AG04450 (cell line): ENCODE measurements at regions not wholly inside any gene's neighbourhood (a gene's known extent, or its start where the extent isn't known, plus 50 kb on each side); places are given as distances from the start of the nearest gene placed in this dataset.

Experiments
- CTCF ChIA-PET: fragments of 300-600, 350-600 bp; formaldehyde crosslinking; extraction: SDS; loops from one replicate; lab custom pipeline; 2022; ENCODE audit warnings: antibody characterized with exemption, inconsistent platforms; lab: Charles Lee
- POLR2A ChIA-PET: fragments of 350-600 bp; formaldehyde crosslinking; extraction: SDS; loops from one replicate; lab custom pipeline; 2021; ENCODE audit warnings: antibody characterized with exemption, inconsistent platforms; lab: Yijun Ruan, JAX
- DNase-seq: peaks from one replicate; pipeline ENCODE4 v3.0.0-alpha.2; 2011; ENCODE audit warnings: low read depth, low spot score
- H3K27ac ChIP-seq: one replicate; pipeline ENCODE4 v1.5.1; 2012; ENCODE audit warnings: low read depth, low read length, control low read depth
- H3K27me3 ChIP-seq: one replicate; pipeline ENCODE4 v1.6.0; 2012; ENCODE audit warnings: low read length; ENCODE audit not compliant: control insufficient read depth, insufficient read depth
- H3K4me3 ChIP-seq: 2 replicates; pipeline ENCODE4 v1.5.1; 2011; ENCODE audit warnings: mild to moderate bottlenecking, low read depth, low read length, control low read depth
- H3K9me3 ChIP-seq: 2 replicates; pipeline ENCODE4 v1.5.1; 2012; ENCODE audit warnings: low read length; ENCODE audit not compliant: control insufficient read depth, insufficient read depth
- TF ChIP-seq, protein P1 (sequence below): IDR thresholded peaks from 2 replicates; pipeline ENCODE4 v1.5.1; 2011; ENCODE audit warnings: low read depth, low read length, control low read depth, inconsistent platforms

GRCh38 chr5:38613992-38614836 lies 57.8 kb upstream of the LIFR start:
- Histone ChIP-seq H3K4me3 (no peak overlapping the region), H3K9me3 (no peaks in the 10 kb centered on the region), H3K27ac (no peak overlapping the region), H3K27me3 (no peaks in the 10 kb centered on the region)
- TF ChIP-seq, protein P1, sequence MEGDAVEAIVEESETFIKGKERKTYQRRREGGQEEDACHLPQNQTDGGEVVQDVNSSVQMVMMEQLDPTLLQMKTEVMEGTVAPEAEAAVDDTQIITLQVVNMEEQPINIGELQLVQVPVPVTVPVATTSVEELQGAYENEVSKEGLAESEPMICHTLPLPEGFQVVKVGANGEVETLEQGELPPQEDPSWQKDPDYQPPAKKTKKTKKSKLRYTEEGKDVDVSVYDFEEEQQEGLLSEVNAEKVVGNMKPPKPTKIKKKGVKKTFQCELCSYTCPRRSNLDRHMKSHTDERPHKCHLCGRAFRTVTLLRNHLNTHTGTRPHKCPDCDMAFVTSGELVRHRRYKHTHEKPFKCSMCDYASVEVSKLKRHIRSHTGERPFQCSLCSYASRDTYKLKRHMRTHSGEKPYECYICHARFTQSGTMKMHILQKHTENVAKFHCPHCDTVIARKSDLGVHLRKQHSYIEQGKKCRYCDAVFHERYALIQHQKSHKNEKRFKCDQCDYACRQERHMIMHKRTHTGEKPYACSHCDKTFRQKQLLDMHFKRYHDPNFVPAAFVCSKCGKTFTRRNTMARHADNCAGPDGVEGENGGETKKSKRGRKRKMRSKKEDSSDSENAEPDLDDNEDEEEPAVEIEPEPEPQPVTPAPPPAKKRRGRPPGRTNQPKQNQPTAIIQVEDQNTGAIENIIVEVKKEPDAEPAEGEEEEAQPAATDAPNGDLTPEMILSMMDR, result no peak
- CTCF ChIA-PET, result interaction anchor here (0.6 to 1.2 kb wide), 4 partner anchors 102 to 231 kb away, joined by 3 read pairs; no protein-coding TSS in a partner anchor
- POLR2A ChIA-PET, result no interaction called here
- no peak for DNase-seq

- CTCF ChIA-PET, result interaction anchor here (1.2 kb wide), 1 partner anchor 232 kb away, joined by 3 read pairs; no protein-coding TSS in a partner anchor
- H3K4me3 ChIP-seq, result no peak overlapping the region
- no peak for DNase-seq
- POLR2A ChIA-PET, result no interaction called here
- no peaks in the 10 kb centered on the region for H3K27me3 ChIP-seq
- H3K9me3 ChIP-seq, result no peaks in the 10 kb centered on the region
- no peak overlapping the region for H3K27ac ChIP-seq
- TF ChIP-seq, protein P1, result no peak
Observed at GRCh38 chr5:38615042-38615441, 58.6 kb upstream of the LIFR start.

DNA sequence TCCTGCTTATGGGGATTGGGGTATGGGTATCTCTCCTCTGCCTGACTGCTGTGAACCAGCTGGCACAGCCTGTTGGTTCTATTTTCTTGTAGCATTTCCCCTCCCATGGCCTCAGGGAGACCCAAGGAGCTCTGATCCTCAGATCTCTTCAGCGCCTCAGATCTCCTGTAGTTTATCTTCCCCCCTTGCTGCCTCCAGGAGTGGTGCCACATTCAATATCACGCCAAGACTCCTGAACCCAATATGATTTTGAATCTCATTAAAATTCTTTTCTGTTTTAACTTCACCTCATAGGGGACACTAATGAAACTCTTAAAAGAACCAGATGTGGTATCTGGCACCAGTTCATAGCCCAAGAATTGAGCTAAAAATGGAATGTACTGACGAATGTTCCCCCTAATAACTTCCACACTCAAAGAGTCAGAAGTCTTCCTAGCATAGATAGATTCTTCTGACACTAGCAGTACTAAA lies 59.6 kb upstream of the LIFR start:
- Histone ChIP-seq H3K27me3 (no peaks in the 10 kb centered on the region), H3K27ac (no peak overlapping the region), H3K4me3 (no peak overlapping the region), H3K9me3 (no peaks in the 10 kb centered on the region)
- no peak for DNase-seq
- ChIA-PET CTCF (interaction anchor here (0.9 to 1.0 kb wide), 2 partner anchors 174 to 193 kb away, joined by 3 read pairs; no protein-coding TSS in a partner anchor), POLR2A (no interaction called here)
- TF ChIP-seq, protein P1, result no peak

DNA sequence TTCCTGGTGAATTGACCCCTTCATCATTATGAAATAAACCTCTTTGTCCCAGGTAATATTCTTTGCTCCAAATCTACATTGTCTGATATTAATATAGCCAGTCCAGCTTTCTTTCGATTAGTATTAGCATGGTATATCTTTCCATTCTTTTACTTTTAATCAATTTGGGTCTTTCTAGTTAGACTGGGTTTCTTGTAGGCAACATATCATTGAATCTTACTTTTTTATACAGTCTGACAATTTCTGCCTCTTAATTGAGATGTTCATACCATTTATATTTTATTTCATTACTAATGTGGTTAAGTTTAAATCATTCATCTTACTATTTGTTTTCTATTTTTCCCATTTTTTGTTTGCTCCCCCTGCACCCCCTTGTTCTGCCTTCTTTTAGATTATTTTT lies 61.7 kb upstream of the LIFR start:
- CTCF ChIA-PET, result interaction anchor here (0.6 kb wide), 1 partner anchor 264 kb away, joined by 3 read pairs; no protein-coding TSS in a partner anchor
- Histone ChIP-seq H3K4me3 (no peak overlapping the region), H3K27me3 (peaks cover 3% of the 10 kb centered on the region), H3K27ac (no peak overlapping the region), H3K9me3 (no peaks in the 10 kb centered on the region)
- DNase-seq, result no peak
- POLR2A ChIA-PET, result no interaction called here
- TF ChIP-seq, protein P1, result no peak

- ChIA-PET CTCF (no interaction called here), POLR2A (no interaction called here)
- peaks cover 3% of the 10 kb centered on the region for H3K27me3 ChIP-seq
- no peak overlapping the region for H3K27ac ChIP-seq
- DNase-seq, result no peak
- TF ChIP-seq, protein P1, result no peak
- H3K4me3 ChIP-seq, result no peak overlapping the region
- H3K9me3 ChIP-seq, result no peaks in the 10 kb centered on the region
Observed at GRCh38 chr5:38621331-38621730, 64.9 kb upstream of the LIFR start.
